Naive thymus-derived CD4-positive, alpha-beta T cell (primary cell): ENCODE measurements at regions not wholly inside any gene's neighbourhood (a gene's known extent, or its start where the extent isn't known, plus 50 kb on each side); places are given as distances from the start of the nearest gene placed in this dataset.
"Not testable (repeated sequence)": the region's sequence is repeated elsewhere in the genome, so short reads cannot be mapped to it uniquely, and the experiment has no call there.

Experiments used
- ATAC-seq: fragments of 150-1000 bp; cut with Tn5 transposase; 2 replicates; pipeline ENCODE4 v1.10.0; 2021; ENCODE audit warnings: mild to moderate bottlenecking, moderate library complexity
- CTCF ChIA-PET: fragments of 350-600 bp; sonication (Branson Sonifier 250); formaldehyde crosslinking; loops from one replicate; lab custom pipeline; 2021; ENCODE audit warnings: antibody characterized with exemption; lab: Charles Lee
- POLR2A ChIA-PET: fragments of 350-600 bp; sonication (Branson Sonifier 250); formaldehyde crosslinking; loops from one replicate; lab custom pipeline; 2021; ENCODE audit warnings: antibody characterized with exemption, inconsistent platforms; lab: Charles Lee
- DNase-seq, 9 donors: peaks; one replicate each; pipeline versions ENCODE4 v3.0.0 to v3.0.0-alpha.2; 2020 to 2022; ENCODE audit warnings: mixed read lengths in 1 of 9
- H3K27ac ChIP-seq: one replicate; pipeline ENCODE4 v1.7.0; 2013; ENCODE audit warnings: mild to moderate bottlenecking, low read depth, low read length, moderate library complexity
- H3K27me3 ChIP-seq, 2 donors: one replicate each; pipeline ENCODE4 v1.7.0; 2013; ENCODE audit warnings: low read length in 2 of 2, mild to moderate bottlenecking in 2 of 2, moderate library complexity in 2 of 2; ENCODE audit not compliant: control insufficient read depth in 2 of 2, insufficient read depth in 2 of 2
- H3K36me3 ChIP-seq, 3 experiments: 1 replicate in 2 of 3; 2 replicates in 1 of 3; pipeline ENCODE4 v1.7.0; 2013; ENCODE audit warnings: low read length in 3 of 3, mild to moderate bottlenecking in 3 of 3, moderate library complexity in 1 of 3; ENCODE audit not compliant: insufficient read depth in 3 of 3, control insufficient read depth in 2 of 3
- H3K4me1 ChIP-seq, 2 donors: one replicate each; pipeline ENCODE4 v1.7.0; 2013; ENCODE audit warnings: low read length in 2 of 2, mild to moderate bottlenecking in 2 of 2, moderate library complexity in 1 of 2; ENCODE audit not compliant: control insufficient read depth in 2 of 2, insufficient read depth in 2 of 2
- H3K4me3 ChIP-seq: 2 replicates; pipeline ENCODE4 v1.7.0; 2013; ENCODE audit warnings: mild to moderate bottlenecking, low read length
- H3K9me3 ChIP-seq, 3 experiments: 1 replicate in 2 of 3; 2 replicates in 1 of 3; pipeline ENCODE4 v1.7.0; 2013; ENCODE audit warnings: low read length in 3 of 3; ENCODE audit not compliant: control insufficient read depth in 2 of 3
- H3K27ac Mint-ChIP-seq, 9 donors: one replicate each; pipeline ENCODE4 v1.8.0; 2020 to 2022; ENCODE audit warnings: mixed read lengths in 9 of 9, mild to moderate bottlenecking in 8 of 9, moderate library complexity in 5 of 9, inconsistent platforms in 2 of 9
- H3K27me3 Mint-ChIP-seq, 5 donors: one replicate each; pipeline ENCODE4 v1.8.0; 2021 to 2022; ENCODE audit warnings: mixed read lengths in 5 of 5, mild to moderate bottlenecking in 1 of 5
- H3K36me3 Mint-ChIP-seq, 5 donors: one replicate each; pipeline ENCODE4 v1.8.0; 2020 to 2022; ENCODE audit warnings: mixed read lengths in 5 of 5, mild to moderate bottlenecking in 3 of 5, inconsistent platforms in 1 of 5
- H3K4me1 Mint-ChIP-seq, 7 donors: one replicate each; pipeline ENCODE4 v1.8.0; 2020 to 2022; ENCODE audit warnings: mixed read lengths in 7 of 7, mild to moderate bottlenecking in 3 of 7, inconsistent platforms in 1 of 7
- H3K4me3 Mint-ChIP-seq, 10 donors: one replicate each; pipeline ENCODE4 v1.8.0; 2020 to 2022; ENCODE audit warnings: mild to moderate bottlenecking in 10 of 10, mixed read lengths in 10 of 10, moderate library complexity in 6 of 10, inconsistent platforms in 2 of 10
- H3K9me3 Mint-ChIP-seq, 11 donors: one replicate each; pipeline ENCODE4 v1.8.0; 2020 to 2022; ENCODE audit warnings: mixed read lengths in 11 of 11, mild to moderate bottlenecking in 4 of 11, inconsistent platforms in 1 of 11, moderate library complexity in 1 of 11
- intact Hi-C, 2 donors: fragments of 100-400 bp; cut with micrococcal nuclease; formaldehyde crosslinking; loops; one replicate each; pipeline ENCODE4 v1.15.1; 2023

DNA sequence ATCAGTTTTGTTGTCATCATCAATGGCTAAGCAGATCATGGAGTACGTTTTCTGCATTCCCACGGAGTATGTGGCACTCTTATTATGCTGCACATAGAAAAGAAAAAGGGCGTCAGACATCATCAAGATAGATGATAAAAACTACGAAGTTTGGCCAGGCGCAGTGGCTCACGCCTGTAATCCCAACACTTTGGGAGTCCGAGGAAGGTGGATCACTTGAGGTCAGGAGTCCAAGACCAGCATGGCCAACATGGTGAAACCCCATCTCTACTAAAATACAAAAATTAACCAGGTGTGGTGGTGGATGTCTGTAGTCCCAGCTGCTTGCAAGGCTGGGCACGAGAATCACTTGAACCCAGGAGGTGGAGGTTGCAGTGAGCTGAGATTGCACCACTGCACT, 312.8 kb downstream of the GOLGA6L6 start:
- DNase-seq, H3K9me3 Mint-ChIP-seq, CTCF ChIA-PET, POLR2A ChIA-PET, H3K27ac ChIP-seq, H3K27me3 ChIP-seq, H3K36me3 ChIP-seq, H3K27ac Mint-ChIP-seq, H3K27me3 Mint-ChIP-seq, H3K36me3 Mint-ChIP-seq, H3K4me3 ChIP-seq, H3K4me3 Mint-ChIP-seq, H3K4me1 Mint-ChIP-seq, intact Hi-C loops, ATAC-seq, H3K9me3 ChIP-seq: not testable (repeated sequence)
- H3K4me1 ChIP-seq: peaks cover 0 to 12% of the 10 kb centered on the region in 2 donors

- intact Hi-C loops: not testable (repeated sequence)
- peak; percentile 69 for ATAC-seq
Observed at GRCh38 chr15:20227119-20227853, 314.3 kb downstream of the GOLGA6L6 start.

DNA sequence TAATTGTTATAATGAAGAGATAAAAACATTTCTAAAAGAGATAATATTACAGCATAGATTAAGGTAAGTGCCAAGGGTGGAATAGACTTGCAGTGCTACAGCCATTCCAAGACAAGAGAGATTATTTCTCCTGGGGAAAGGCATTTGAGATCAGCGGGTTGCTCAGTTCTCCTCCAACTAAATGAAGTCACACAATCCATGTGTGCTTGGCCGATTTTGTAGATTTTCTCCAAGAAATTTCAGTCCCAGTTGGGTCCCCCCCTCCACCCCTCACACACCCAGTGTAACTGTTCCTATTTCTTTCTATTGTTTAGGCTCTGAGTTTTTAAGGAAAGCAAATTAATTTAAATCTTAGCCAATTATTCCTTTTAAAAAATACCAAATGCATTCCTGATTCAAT, 315.1 kb downstream of the GOLGA6L6 start:
- H3K4me3 ChIP-seq, H3K9me3 Mint-ChIP-seq, H3K36me3 Mint-ChIP-seq, H3K27ac ChIP-seq, H3K9me3 ChIP-seq, H3K27me3 ChIP-seq, H3K36me3 ChIP-seq, H3K4me3 Mint-ChIP-seq, CTCF ChIA-PET, POLR2A ChIA-PET, intact Hi-C loops, DNase-seq, H3K27ac Mint-ChIP-seq, ATAC-seq, H3K4me1 Mint-ChIP-seq, H3K27me3 Mint-ChIP-seq: not testable (repeated sequence)
- H3K4me1 ChIP-seq: peaks cover 0 to 12% of the 10 kb centered on the region in 2 donors

More at GRCh38 chr15:20227119-20227853, 314.3 kb downstream of the GOLGA6L6 start:
- H3K4me3 Mint-ChIP-seq, POLR2A ChIA-PET, H3K27me3 Mint-ChIP-seq, H3K9me3 Mint-ChIP-seq, DNase-seq, H3K9me3 ChIP-seq, H3K27ac ChIP-seq, H3K36me3 ChIP-seq, CTCF ChIA-PET, H3K4me3 ChIP-seq, H3K36me3 Mint-ChIP-seq, H3K27ac Mint-ChIP-seq, H3K4me1 Mint-ChIP-seq, H3K27me3 ChIP-seq: not testable (repeated sequence)
- peaks cover 0 to 12% of the 10 kb centered on the region in 2 donors for H3K4me1 ChIP-seq

GRCh38 chr15:20221063-20221462, 320.5 kb downstream of the GOLGA6L6 start:
- H3K4me3 Mint-ChIP-seq, H3K9me3 ChIP-seq, ATAC-seq, H3K27ac Mint-ChIP-seq, H3K4me3 ChIP-seq, H3K36me3 Mint-ChIP-seq, H3K27me3 Mint-ChIP-seq, H3K36me3 ChIP-seq, intact Hi-C loops, H3K4me1 Mint-ChIP-seq, H3K9me3 Mint-ChIP-seq, H3K4me1 ChIP-seq, DNase-seq, H3K27me3 ChIP-seq, H3K27ac ChIP-seq, CTCF ChIA-PET, POLR2A ChIA-PET: not testable (repeated sequence)

DNA sequence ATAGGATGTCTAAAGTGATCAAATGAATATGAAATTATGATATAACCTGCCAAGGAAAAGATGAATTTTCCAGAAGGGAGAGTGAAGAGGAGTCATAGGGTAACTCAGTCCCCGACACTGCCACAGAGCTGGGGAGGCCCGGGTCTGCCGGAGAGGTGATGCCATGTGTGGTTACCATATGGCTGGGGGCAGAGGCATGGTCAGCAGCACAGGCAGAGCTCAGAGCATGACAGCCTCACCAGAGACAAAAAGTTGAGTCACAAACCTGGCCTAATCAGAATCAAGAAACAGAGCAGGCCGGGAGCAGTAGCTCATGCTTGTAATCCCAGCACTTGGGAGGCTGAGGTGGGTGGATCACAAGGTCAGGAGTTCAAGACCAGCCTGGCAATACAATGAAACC, 322.4 kb downstream of the GOLGA6L6 start:
- POLR2A ChIA-PET, H3K4me1 ChIP-seq, H3K4me3 ChIP-seq, H3K4me1 Mint-ChIP-seq, H3K9me3 Mint-ChIP-seq, H3K27ac ChIP-seq, CTCF ChIA-PET, intact Hi-C loops, H3K27me3 ChIP-seq, DNase-seq, H3K4me3 Mint-ChIP-seq, H3K9me3 ChIP-seq, H3K27me3 Mint-ChIP-seq, H3K36me3 Mint-ChIP-seq, H3K27ac Mint-ChIP-seq, H3K36me3 ChIP-seq: not testable (repeated sequence)
- ATAC-seq: peak; percentile 10

DNA sequence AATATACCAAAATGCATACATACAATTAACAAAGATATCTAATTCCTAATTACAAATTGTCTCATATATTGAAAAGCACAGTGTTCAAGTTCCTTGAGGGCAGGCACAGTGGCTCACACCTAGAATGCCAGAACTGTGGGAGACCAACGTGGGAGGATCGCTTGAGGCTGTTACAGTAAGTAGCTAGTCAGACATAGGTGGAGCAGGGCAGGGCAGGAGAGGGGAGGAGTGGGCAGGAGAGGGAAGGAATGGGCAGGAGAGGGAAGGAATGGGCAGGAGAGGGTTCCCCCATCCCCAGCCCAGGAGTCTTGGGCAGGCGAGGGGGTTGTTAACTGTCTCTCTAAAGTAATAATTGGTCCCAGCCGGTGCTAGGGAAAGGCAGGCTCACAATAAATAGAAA, 325.9 kb downstream of the GOLGA6L6 start:
- ATAC-seq, intact Hi-C loops, POLR2A ChIA-PET: not testable (repeated sequence)

GRCh38 chr15:20214101-20214500, 327.5 kb downstream of the GOLGA6L6 start:
- H3K36me3 ChIP-seq, H3K4me3 Mint-ChIP-seq, H3K27me3 Mint-ChIP-seq, H3K4me1 Mint-ChIP-seq, POLR2A ChIA-PET, H3K27ac Mint-ChIP-seq, H3K4me3 ChIP-seq, H3K27me3 ChIP-seq, H3K9me3 Mint-ChIP-seq, H3K9me3 ChIP-seq, CTCF ChIA-PET, H3K36me3 Mint-ChIP-seq, intact Hi-C loops, H3K27ac ChIP-seq, H3K4me1 ChIP-seq, ATAC-seq, DNase-seq: not testable (repeated sequence)

More for the DNA sequence above, 325.9 kb downstream of the GOLGA6L6 start:
- H3K36me3 Mint-ChIP-seq, CTCF ChIA-PET, H3K9me3 Mint-ChIP-seq, H3K27me3 ChIP-seq, H3K36me3 ChIP-seq, H3K4me1 ChIP-seq, DNase-seq, H3K27ac Mint-ChIP-seq, H3K4me3 Mint-ChIP-seq, H3K4me1 Mint-ChIP-seq, H3K9me3 ChIP-seq, H3K4me3 ChIP-seq, H3K27me3 Mint-ChIP-seq, H3K27ac ChIP-seq: not testable (repeated sequence)
